ENCODE measurements at regions not wholly inside any gene's neighbourhood (a gene's known extent, or its start where the extent isn't known, plus 50 kb on each side); places are given as distances from the start of the nearest gene placed in this dataset.
"Not testable (repeated sequence)": the region's sequence is repeated elsewhere in the genome, so short reads cannot be mapped to it uniquely, and the experiment has no call there.

- DNase-seq, result no peak
Observed at GRCh38 chrX:63458981-63459380, 107.8 kb upstream of the SPIN4 start.

GRCh38 chrX:63453571-63453970, 102.4 kb upstream of the SPIN4 start:
- DNase-seq, result no peak

DNA sequence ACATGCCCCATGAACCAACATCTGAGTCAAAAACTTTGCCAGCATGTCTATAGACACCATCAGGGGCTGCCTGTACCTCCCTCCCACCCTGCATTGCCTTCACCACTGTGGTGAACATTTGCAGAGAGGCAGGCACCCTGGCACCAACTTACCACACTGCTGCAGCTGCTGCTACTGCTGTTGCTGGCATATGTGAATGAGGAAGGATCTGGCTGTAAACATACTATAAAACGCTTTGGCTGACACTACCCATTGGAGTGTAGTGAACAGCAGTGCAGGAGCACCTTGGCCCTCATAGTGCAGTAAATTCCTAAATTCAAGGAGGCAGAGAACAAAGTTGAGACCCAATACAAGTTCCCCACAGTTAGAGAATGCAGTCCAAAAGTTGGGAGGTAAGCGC, 90.6 kb upstream of the SPIN4 start:
- DNase-seq, result no peak

- DNase-seq, result no peak
Observed at GRCh38 chrX:63439580-63439979, 88.4 kb upstream of the SPIN4 start.

GRCh38 chrX:63436865-63437264, 85.7 kb upstream of the SPIN4 start:
- DNase-seq, result no peak

DNA sequence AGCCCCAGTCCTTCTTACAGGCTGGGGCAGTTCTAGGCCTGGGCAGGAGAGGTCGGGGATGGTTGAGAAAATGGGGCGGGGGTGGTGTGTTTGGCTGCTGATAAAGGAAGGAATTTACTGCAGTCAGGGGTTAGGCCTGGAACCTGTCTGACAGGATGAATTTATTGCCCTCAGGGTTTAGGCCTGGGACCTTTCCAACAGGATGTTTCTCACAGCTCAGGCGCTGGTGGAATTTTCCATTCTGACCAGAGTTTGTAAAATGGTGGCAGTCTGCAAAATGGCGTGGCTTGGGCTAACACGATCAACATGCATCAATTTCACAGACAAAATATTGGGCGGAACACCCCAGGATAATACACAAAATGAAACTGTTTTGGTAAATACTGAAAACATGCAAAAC, 83.5 kb upstream of the SPIN4 start:
- DNase-seq, result no peak

- DNase-seq, result no peak
Observed at GRCh38 chrX:63434206-63434605, 83.1 kb upstream of the SPIN4 start.

- DNase-seq, result no peak
Observed at GRCh38 chrX:63430026-63430425, 78.9 kb upstream of the SPIN4 start.

DNA sequence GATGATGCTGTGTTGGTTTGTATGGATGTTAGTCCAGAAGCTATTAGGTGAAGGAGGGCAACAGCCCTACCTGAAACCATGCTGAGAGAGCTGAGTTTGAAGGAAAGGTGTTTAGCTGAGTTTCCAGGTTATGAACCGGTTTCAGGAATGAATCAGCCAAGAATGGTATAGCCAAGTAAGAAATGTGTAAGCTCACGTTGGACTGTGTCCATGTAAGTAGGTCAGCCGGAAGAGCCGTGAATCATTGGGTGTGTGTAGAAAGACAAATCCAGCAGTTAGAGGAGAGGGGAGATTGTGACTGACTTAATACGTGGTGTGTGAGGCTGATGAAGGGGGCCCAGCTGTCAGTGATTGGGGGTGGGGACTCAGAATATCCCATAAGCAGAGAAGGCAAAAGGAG, 77.2 kb upstream of the SPIN4 start:
- no peak for DNase-seq

GRCh38 chrX:63426519-63426918, 75.4 kb upstream of the SPIN4 start:
- DNase-seq, result no peak

DNA sequence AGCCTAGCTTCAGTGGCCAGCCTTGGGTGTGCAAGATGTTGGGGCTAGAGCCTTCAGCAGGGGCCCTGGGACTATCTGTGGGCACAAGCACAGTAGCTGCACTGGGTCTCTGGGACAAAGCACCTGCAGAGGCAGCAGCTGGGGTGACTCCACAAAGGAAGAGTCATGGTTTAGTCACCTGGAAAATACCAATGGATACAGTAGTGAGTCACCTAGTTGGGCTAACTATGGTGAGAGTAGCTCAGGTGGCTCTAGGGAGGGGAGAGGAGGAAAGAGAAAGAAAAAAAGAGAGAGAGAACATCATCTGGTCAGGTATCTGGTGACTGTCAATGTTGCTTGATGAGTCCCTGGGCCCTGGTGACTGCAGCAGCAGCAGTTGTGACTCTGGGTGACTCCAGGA, 72.9 kb upstream of the SPIN4 start:
- no peak for DNase-seq

GRCh38 chrX:63421411-63421810, 70.3 kb upstream of the SPIN4 start:
- DNase-seq, result no peak

GRCh38 chrX:63418211-63418610, 67.1 kb upstream of the SPIN4 start:
- DNase-seq, result no peak

DNA sequence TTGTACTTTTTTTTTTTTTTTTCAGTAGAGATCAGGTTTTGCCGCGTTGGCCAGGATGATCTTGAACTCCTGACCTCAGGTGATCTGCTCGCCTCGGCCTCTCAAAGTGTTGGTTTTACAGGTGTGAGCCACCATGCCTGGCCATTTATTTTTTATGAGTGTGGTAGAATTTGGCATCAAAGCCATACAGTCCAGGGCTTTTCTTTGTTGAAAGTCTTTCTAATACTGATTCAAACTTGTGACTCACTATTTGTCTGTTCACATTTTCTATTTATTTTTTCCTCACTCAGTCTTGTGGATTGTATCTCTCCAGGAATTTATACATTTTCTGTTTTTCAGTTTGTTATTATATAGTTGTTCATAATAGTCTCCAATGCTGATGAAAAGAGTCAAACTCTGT, 66.5 kb upstream of the SPIN4 start:
- DNase-seq, result no peak

DNA sequence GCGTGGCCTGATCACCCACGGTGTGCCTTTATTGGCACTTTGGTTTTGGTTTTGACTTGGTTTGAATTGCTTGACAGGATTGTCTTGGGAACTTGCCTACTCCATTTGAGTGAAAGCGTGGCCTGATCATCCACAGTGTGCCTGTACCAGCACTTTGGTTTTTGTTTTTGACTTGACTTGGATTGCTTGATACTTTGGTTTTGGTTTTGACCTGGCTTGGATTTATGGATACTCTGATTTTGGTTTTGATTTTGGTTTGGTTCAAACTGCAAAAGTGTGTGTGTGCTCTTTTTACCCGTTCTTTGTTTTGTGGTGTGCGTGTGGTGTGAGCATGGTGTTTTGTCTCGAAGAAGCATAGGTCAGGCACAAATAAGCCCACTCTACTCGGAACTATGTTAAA, 58.8 kb upstream of the SPIN4 start:
- not testable (repeated sequence) for DNase-seq

- no peak for DNase-seq
Observed at GRCh38 chrX:63408050-63408449, 56.9 kb upstream of the SPIN4 start.

- no peak for DNase-seq
Observed at GRCh38 chrX:63404332-63404731, 53.2 kb upstream of the SPIN4 start.

- no peak for DNase-seq
Observed at GRCh38 chrX:63402106-63402505, 51.0 kb upstream of the SPIN4 start.

Measured in CD4-positive, alpha-beta T cell treated with Interleukin-15 for 1 hour (primary cell).